ENCODE measurements at regions not wholly inside any gene's neighbourhood (a gene's known extent, or its start where the extent isn't known, plus 50 kb on each side); places are given as distances from the start of the nearest gene placed in this dataset.

- Histone ChIP-seq H3K9me3 (ENCODE audit: control insufficient read depth in 4 of 4, low read length in 3 of 4) (no peaks in the 10 kb centered on the region), H3K4me1 (ENCODE audit: control insufficient read depth in 4 of 4, insufficient read depth in 4 of 4, low read length in 3 of 4) (no peaks in the 10 kb centered on the region), H3K36me3 (ENCODE audit: control insufficient read depth in 4 of 4, insufficient read depth in 3 of 4, low read depth in 1 of 4, low read length in 3 of 4) (no peaks in the 10 kb centered on the region), H3K27me3 (ENCODE audit: control insufficient read depth in 4 of 4, insufficient read depth in 4 of 4, low read length in 3 of 4) (peaks cover 0 to 2% (median 0%) of the 10 kb centered on the region in 4 donors), H3K4me3 (ENCODE audit: low read depth in 1 of 3, low read length in 3 of 3) (no peak overlapping the region), H3K27ac (ENCODE audit: low read depth in 1 of 2, low read length in 2 of 2) (no peak overlapping the region), H3K9ac (ENCODE audit: low read depth in 1 of 2, low read length in 2 of 2) (no peak overlapping the region)
- TF ChIP-seq CTCF (IDR thresholded peaks at IDR 0.05; ENCODE audit: low read depth, low read length, missing input control) (no peak), ATF3 (IDR thresholded peaks at IDR 0.05) (no peak), FOXA2 (IDR thresholded peaks at IDR 0.05) (no peak), REST (IDR thresholded peaks at IDR 0.05) (no peak), FOXA1 (IDR thresholded peaks at IDR 0.05) (no peak), ZBTB33 (IDR thresholded peaks at IDR 0.05) (no peak)
- DNase-seq (ENCODE audit: low spot score) = no peak
- 78% methylated on average over 2 of the region's 2 CpGs for WGBS
Measured at GRCh38 chr2:7499018-7499417, 581.8 kb downstream of the RNF144A start.

- TF ChIP-seq EGR1 (IDR thresholded peaks at IDR 0.05; ENCODE audit: low read depth in 2 of 2) (no peak), HNF4A (conservative IDR thresholded peaks at IDR 0.05) (no peak)
- H3K4me3 ChIP-seq (ENCODE audit: low read depth in 1 of 3, low read length in 3 of 3) = no peak overlapping the region
- H3K36me3 ChIP-seq (ENCODE audit: control insufficient read depth in 4 of 4, insufficient read depth in 3 of 4, low read depth in 1 of 4, low read length in 3 of 4) = no peaks in the 10 kb centered on the region
- H3K4me1 ChIP-seq (ENCODE audit: control insufficient read depth in 4 of 4, insufficient read depth in 4 of 4, low read length in 3 of 4) = no peaks in the 10 kb centered on the region
- H3K9ac ChIP-seq (ENCODE audit: low read depth in 1 of 2, low read length in 2 of 2) = no peak overlapping the region
- H3K27ac ChIP-seq (ENCODE audit: low read depth in 1 of 2, low read length in 2 of 2) = no peak overlapping the region
- no peaks in the 10 kb centered on the region for H3K9me3 ChIP-seq (ENCODE audit: control insufficient read depth in 4 of 4, low read length in 3 of 4)
- no peak for DNase-seq (ENCODE audit: low spot score)
- peaks cover 0 to 4% (median 0%) of the 10 kb centered on the region in 4 donors for H3K27me3 ChIP-seq (ENCODE audit: control insufficient read depth in 4 of 4, insufficient read depth in 4 of 4, low read length in 3 of 4)
Measured at GRCh38 chr2:7502336-7502735, 585.1 kb downstream of the RNF144A start.

GRCh38 chr2:7508296-7508943 is 591.2 kb downstream of the RNF144A start:
- no peaks in the 10 kb centered on the region for H3K4me1 ChIP-seq (ENCODE audit: control insufficient read depth in 4 of 4, insufficient read depth in 4 of 4, low read length in 3 of 4)
- no peaks in the 10 kb centered on the region for H3K36me3 ChIP-seq (ENCODE audit: control insufficient read depth in 4 of 4, insufficient read depth in 3 of 4, low read depth in 1 of 4, low read length in 3 of 4)
- no peaks in the 10 kb centered on the region for H3K9me3 ChIP-seq (ENCODE audit: control insufficient read depth in 4 of 4, low read length in 3 of 4)
- no peak overlapping the region for H3K4me3 ChIP-seq (ENCODE audit: low read depth in 1 of 3, low read length in 3 of 3)
- TF ChIP-seq GABPA (IDR thresholded peaks at IDR 0.05 in 1 of 2, conservative IDR thresholded peaks at IDR 0.05 in 1 of 2) = no peak
- no peak for TF ChIP-seq JUND (IDR thresholded peaks at IDR 0.05)
- 89% methylated on average over 4 of the region's 4 CpGs for WGBS
- no peak for DNase-seq (ENCODE audit: low spot score)
- H3K27ac ChIP-seq (ENCODE audit: low read depth in 1 of 2, low read length in 2 of 2) = no peak overlapping the region
- peaks cover 0 to 2% (median 0%) of the 10 kb centered on the region in 4 donors for H3K27me3 ChIP-seq (ENCODE audit: control insufficient read depth in 4 of 4, insufficient read depth in 4 of 4, low read length in 3 of 4)
- H3K9ac ChIP-seq (ENCODE audit: low read depth in 1 of 2, low read length in 2 of 2) = no peak overlapping the region
